ENCODE measurements at regions not wholly inside any gene's neighbourhood (a gene's known extent, or its start where the extent isn't known, plus 50 kb on each side); places are given as distances from the start of the nearest gene placed in this dataset.

DNA sequence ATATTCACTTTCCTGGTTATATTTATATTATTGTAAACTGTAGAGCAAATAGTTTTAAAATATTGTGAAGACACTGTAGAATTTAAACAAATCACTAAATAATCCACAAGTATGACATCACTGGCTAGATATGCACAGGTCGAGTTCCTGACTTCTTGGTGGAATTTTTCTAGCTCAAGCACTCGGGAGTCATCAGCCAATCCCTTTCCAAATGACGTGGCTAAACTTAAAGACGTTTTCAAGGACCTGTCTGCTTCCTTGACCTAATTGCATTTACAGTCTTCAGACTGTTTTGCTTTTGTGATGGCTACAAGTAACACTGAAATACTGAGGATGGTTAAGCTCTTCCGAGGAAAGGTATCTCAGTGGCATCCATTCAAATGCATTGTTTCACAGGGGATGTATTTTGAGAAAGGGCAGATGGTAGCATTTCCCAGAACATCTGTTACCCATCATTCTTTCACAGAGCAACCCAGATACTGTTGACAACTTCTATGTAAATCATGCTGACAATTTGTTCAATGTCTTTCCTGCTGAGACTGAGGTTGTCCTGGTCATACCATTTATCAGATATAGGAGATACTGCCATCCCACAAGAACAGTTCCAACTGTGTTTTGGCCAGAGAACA lies 262.8 kb downstream of the CDH10 start:
- no peak for DNase-seq (ENCODE audit: low spot score in 2 of 2)
- no peak for TF ChIP-seq POLR2A (IDR thresholded peaks at IDR 0.05)
- TF ChIP-seq, protein P1, sequence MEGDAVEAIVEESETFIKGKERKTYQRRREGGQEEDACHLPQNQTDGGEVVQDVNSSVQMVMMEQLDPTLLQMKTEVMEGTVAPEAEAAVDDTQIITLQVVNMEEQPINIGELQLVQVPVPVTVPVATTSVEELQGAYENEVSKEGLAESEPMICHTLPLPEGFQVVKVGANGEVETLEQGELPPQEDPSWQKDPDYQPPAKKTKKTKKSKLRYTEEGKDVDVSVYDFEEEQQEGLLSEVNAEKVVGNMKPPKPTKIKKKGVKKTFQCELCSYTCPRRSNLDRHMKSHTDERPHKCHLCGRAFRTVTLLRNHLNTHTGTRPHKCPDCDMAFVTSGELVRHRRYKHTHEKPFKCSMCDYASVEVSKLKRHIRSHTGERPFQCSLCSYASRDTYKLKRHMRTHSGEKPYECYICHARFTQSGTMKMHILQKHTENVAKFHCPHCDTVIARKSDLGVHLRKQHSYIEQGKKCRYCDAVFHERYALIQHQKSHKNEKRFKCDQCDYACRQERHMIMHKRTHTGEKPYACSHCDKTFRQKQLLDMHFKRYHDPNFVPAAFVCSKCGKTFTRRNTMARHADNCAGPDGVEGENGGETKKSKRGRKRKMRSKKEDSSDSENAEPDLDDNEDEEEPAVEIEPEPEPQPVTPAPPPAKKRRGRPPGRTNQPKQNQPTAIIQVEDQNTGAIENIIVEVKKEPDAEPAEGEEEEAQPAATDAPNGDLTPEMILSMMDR (IDR thresholded peaks at IDR 0.05) = no peak
- H3K4me3 ChIP-seq (ENCODE audit: low read depth, poor library complexity, severe bottlenecking) = no peak overlapping the region
- intact Hi-C loops (cut with DNase I; ENCODE audit: low total_unique reads) = no loop called here
- 24 to 39% methylated on average over 5 of the region's 5 CpGs for WGBS, 2 donors

DNA sequence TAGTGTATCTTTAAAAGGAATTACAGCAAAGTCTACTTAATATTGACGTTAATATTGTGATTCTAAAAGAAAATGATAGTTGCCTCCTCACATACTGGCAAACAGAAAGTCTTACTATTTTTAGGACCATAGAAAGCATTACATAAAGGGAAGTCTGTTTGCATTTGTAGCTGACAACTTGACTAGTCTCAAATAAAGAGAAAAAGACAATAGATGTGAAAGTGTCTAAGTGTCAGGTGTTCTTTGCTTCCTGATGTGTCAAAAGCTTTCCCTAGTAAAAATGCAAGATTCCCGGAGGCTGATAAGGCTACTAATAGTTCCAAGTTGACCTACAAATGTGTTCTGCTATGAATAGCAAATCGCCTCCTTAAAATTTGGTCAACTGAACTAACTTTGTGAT lies 259.7 kb downstream of the CDH10 start:
- WGBS, 2 donors = 72 to 76% methylated on average over 3 of the region's 3 CpGs
- TF ChIP-seq, protein P1 (IDR thresholded peaks at IDR 0.05) = no peak
- TF ChIP-seq POLR2A (IDR thresholded peaks at IDR 0.05) = no peak
- DNase-seq (ENCODE audit: low spot score in 2 of 2) = no peak

DNA sequence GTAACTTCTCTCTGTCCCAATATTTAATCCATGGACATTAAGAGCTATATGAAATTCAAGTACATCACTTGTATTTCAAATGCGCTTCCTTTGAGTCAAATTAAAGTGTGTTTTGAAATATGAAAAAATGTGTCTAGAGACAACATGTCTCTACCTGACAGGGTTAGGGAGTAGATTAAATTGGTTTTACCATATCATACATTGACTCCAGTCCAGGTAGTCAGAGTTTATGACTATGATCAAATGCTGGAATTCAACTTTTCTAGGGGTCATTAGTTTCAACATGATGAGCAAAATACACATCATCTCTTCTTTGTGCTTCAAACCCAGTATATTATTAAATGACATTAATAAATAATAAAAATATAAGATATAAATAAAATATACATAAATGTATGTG lies 259.2 kb downstream of the CDH10 start:
- no peak overlapping the region for H3K4me3 ChIP-seq (ENCODE audit: low read depth, poor library complexity, severe bottlenecking)
- intact Hi-C loops (cut with DNase I; ENCODE audit: low total_unique reads) = no loop called here
- whole genome bisulfite sequencing, 2 donors = 78 to 83% methylated on average over 1 of the region's 1 CpG
- TF ChIP-seq POLR2A (IDR thresholded peaks at IDR 0.05) = no peak
- TF ChIP-seq, protein P1 (IDR thresholded peaks at IDR 0.05) = no peak
- DNase-seq (ENCODE audit: low spot score in 2 of 2) = no peak

More for the DNA sequence above, 259.7 kb downstream of the CDH10 start:
- intact Hi-C loops (cut with DNase I; ENCODE audit: low total_unique reads) = no loop called here
- no peak overlapping the region for H3K4me3 ChIP-seq (ENCODE audit: low read depth, poor library complexity, severe bottlenecking)

DNA sequence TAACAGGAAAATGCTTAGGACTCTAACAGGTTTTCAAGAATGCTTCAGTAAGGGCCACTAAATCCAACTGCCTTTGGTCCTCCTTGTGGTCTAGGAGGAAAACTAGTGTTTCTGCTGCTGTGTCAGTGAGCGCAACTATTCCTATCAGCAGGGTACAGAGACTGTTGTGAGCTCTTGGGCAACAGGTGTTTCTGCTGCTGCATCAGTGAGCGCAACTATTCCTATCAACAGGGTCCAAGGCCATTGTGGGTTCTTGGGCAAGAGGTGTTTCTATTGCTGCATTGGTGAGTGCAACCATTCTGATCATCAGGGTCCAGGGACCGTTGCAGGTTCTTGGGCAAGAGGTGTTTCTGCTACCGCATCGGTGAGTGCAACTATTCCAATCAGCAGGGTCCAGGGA lies 256.3 kb downstream of the CDH10 start:
- TF ChIP-seq, protein P1 (IDR thresholded peaks at IDR 0.05) = no peak
- no peak for TF ChIP-seq POLR2A (IDR thresholded peaks at IDR 0.05)
- 86 to 95% methylated on average over 5 of the region's 5 CpGs for WGBS, 2 donors
- no peak for DNase-seq (ENCODE audit: low spot score in 2 of 2)
- intact Hi-C loops (cut with DNase I; ENCODE audit: low total_unique reads) = no loop called here
- H3K4me3 ChIP-seq (ENCODE audit: low read depth, poor library complexity, severe bottlenecking) = no peak overlapping the region

DNA sequence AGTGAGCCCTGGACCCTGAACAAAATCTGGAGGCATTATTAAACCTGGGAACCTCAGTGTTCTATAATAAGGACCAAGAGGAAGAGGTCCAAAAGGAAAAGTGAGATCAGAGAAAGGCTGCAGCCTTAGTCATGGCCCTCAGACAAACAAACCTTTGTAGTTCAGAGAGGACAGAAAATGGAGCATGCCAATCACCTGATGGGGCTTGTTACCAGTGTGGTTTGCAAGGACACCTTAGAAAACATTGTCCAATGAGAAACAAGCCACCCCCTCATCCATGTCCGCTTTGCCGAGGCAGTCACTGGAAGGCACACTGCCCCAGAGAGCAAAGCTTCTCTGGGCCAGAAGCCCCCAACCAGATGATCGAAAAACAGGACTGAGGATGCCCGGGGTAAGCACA lies 254.8 kb downstream of the CDH10 start:
- no peak for DNase-seq (ENCODE audit: low spot score in 2 of 2)
- 89 to 92% methylated on average over 4 of the region's 4 CpGs for WGBS, 2 donors
- TF ChIP-seq, protein P1 (IDR thresholded peaks at IDR 0.05) = no peak
- TF ChIP-seq POLR2A (IDR thresholded peaks at IDR 0.05) = no peak
- H3K4me3 ChIP-seq (ENCODE audit: low read depth, poor library complexity, severe bottlenecking) = no peak overlapping the region
- intact Hi-C loops (cut with DNase I; ENCODE audit: low total_unique reads) = no loop called here

DNA sequence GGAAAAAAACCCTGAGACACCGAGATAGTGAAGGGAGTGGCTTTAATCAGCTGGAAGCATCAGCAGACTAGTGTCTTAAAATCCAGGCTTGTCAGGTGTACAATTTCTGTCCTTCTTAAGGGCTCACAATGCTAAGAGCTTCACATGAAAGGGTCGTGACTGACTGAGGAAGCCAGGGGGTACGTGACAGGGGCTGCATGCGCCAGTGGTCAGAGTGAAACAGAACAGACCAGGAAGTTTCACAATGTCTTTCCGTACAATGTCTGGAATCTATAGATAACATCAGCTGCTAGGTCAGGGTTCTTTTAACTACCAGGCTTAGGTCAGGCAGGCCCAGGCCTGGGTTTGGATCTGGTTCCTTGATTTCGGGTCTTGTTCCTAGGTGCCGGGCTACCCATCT lies 253.0 kb downstream of the CDH10 start:
- 82 to 84% methylated on average over 7 of the region's 7 CpGs for WGBS, 2 donors
- intact Hi-C loops (cut with DNase I; ENCODE audit: low total_unique reads) = no loop called here
- TF ChIP-seq, protein P1 (IDR thresholded peaks at IDR 0.05) = no peak
- TF ChIP-seq POLR2A (IDR thresholded peaks at IDR 0.05) = no peak
- no peak for DNase-seq (ENCODE audit: low spot score in 2 of 2)
- no peak overlapping the region for H3K4me3 ChIP-seq (ENCODE audit: low read depth, poor library complexity, severe bottlenecking)

Measured in lower leg skin (tissue), 4 donors.